Endodermal cell (in vitro differentiated cells): ENCODE measurements at regions not wholly inside any gene's neighbourhood (a gene's known extent, or its start where the extent isn't known, plus 50 kb on each side); places are given as distances from the start of the nearest gene placed in this dataset.

Experiments used
- DNase-seq: peaks from one replicate; pipeline ENCODE4 v3.0.0-alpha.2; 2017
- H3K27ac ChIP-seq: 2 replicates; pipeline ENCODE4 v1.5.1; 2013; ENCODE audit warnings: mild to moderate bottlenecking, low read depth, low read length, moderate library complexity
- H3K27me3 ChIP-seq: 2 replicates; pipeline ENCODE4 v1.6.1; 2013; ENCODE audit warnings: mild to moderate bottlenecking, low read length, moderate library complexity; ENCODE audit not compliant: insufficient read depth, control insufficient read depth, poor library complexity, severe bottlenecking
- H3K36me3 ChIP-seq: 2 replicates; pipeline ENCODE4 v1.7.0; 2013; ENCODE audit warnings: mild to moderate bottlenecking, low read length, moderate library complexity; ENCODE audit not compliant: control insufficient read depth, insufficient read depth
- H3K4me1 ChIP-seq: one replicate; pipeline ENCODE4 v1.7.0; 2013; ENCODE audit warnings: low read length; ENCODE audit not compliant: control insufficient read depth, insufficient read depth
- H3K4me3 ChIP-seq: 2 replicates; pipeline ENCODE4 v1.5.1; 2013; ENCODE audit warnings: mild to moderate bottlenecking, low read length, moderate library complexity
- H3K9ac ChIP-seq: 2 replicates; pipeline ENCODE4 v1.6.1; 2013; ENCODE audit warnings: mild to moderate bottlenecking, low read length, moderate library complexity; ENCODE audit not compliant: poor library complexity, severe bottlenecking; ENCODE audit errors: extremely low read depth
- H3K9me3 ChIP-seq: 2 replicates; pipeline ENCODE4 v1.6.1; 2013; ENCODE audit warnings: mild to moderate bottlenecking, low read length, moderate library complexity; ENCODE audit not compliant: control insufficient read depth
- H3K27ac Mint-ChIP-seq: 2 replicates; pipeline ENCODE4 v1.8.0; 2020; ENCODE audit warnings: mixed read lengths
- H3K27me3 Mint-ChIP-seq: 2 replicates; pipeline ENCODE4 v1.8.0; 2021; ENCODE audit warnings: mild to moderate bottlenecking, mixed read lengths; ENCODE audit not compliant: insufficient read depth
- H3K36me3 Mint-ChIP-seq: 2 replicates; pipeline ENCODE4 v1.8.0; 2020; ENCODE audit warnings: low read depth, mixed read lengths
- H3K4me1 Mint-ChIP-seq: 2 replicates; pipeline ENCODE4 v1.8.0; 2020; ENCODE audit warnings: mixed read lengths
- H3K4me3 Mint-ChIP-seq: 2 replicates; pipeline ENCODE4 v1.8.0; 2020; ENCODE audit warnings: mild to moderate bottlenecking, moderate library complexity, mixed read lengths
- H3K9me3 Mint-ChIP-seq: 2 replicates; pipeline ENCODE4 v1.8.0; 2020; ENCODE audit warnings: mild to moderate bottlenecking, mixed read lengths
- WGBS, 2 experiments: methylation state at CpG; one replicate each; pipeline versions ENCODE4 v1.1.5 to v1.1.7; 2013; ENCODE audit warnings: missing lambda C conversion rate in 2 of 2, mixed read lengths in 1 of 2; ENCODE audit not compliant: insufficient coverage in 1 of 2, insufficient read length in 1 of 2; 5-methylcytosine and 5-hydroxymethylcytosine counted together
- TF ChIP-seq, protein P1 (sequence below): fragments of 200-600 bp; sonication (generic); conservative IDR thresholded peaks from 2 replicates; pipeline ENCODE4 v1.5.0; 2021; ENCODE audit warnings: antibody characterized with exemption, mild to moderate bottlenecking

DNA sequence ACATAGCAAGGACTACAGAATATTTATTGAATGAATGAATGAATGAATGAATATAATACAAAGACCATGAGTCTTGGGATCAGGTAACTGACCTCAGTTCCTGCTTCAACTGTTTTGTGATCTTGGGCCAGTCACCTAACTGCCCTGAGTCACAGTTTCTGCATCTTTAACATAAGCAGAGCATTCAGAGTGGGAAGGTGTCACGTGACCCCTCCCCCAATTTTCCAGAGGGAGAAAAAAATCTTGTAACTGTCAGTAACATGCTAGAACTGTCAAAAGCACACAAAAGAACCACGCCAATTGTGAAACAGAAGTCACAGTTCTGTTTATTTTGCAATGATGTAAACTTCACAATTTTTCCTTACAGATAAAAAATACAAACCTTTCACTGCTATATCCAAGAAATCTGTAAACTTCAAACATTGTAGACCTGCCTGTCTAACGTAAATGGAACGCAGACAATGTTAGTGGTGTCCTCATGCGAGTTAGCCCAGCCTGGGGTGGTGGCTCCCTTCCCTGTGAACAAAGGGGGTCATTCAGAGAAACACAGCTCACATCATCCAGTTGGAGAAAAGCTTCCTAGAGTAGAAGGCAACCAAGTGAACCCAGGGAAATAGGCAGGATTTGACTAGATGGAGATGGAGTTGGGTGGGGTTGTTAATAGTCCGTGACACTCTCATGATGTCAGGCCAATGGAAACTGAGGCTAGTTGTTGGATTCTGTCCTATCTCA, 211.8 kb upstream of the ZC3H12A start:
- 86 to 88% methylated on average over 5 to 6 of the region's 6 CpGs for WGBS, 2 experiments
- peaks cover 12% of the 10 kb centered on the region for H3K4me1 Mint-ChIP-seq
- H3K27ac ChIP-seq = no peak overlapping the region
- H3K27me3 Mint-ChIP-seq = peaks cover 1% of the 10 kb centered on the region
- no peaks in the 10 kb centered on the region for H3K9me3 ChIP-seq
- no peaks in the 10 kb centered on the region for H3K27me3 ChIP-seq
- H3K4me3 Mint-ChIP-seq = no peak overlapping the region
- TF ChIP-seq, protein P1, sequence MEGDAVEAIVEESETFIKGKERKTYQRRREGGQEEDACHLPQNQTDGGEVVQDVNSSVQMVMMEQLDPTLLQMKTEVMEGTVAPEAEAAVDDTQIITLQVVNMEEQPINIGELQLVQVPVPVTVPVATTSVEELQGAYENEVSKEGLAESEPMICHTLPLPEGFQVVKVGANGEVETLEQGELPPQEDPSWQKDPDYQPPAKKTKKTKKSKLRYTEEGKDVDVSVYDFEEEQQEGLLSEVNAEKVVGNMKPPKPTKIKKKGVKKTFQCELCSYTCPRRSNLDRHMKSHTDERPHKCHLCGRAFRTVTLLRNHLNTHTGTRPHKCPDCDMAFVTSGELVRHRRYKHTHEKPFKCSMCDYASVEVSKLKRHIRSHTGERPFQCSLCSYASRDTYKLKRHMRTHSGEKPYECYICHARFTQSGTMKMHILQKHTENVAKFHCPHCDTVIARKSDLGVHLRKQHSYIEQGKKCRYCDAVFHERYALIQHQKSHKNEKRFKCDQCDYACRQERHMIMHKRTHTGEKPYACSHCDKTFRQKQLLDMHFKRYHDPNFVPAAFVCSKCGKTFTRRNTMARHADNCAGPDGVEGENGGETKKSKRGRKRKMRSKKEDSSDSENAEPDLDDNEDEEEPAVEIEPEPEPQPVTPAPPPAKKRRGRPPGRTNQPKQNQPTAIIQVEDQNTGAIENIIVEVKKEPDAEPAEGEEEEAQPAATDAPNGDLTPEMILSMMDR = no peak
- H3K4me1 ChIP-seq = no peaks in the 10 kb centered on the region
- no peaks in the 10 kb centered on the region for H3K36me3 ChIP-seq
- no peaks in the 10 kb centered on the region for H3K9me3 Mint-ChIP-seq
- H3K27ac Mint-ChIP-seq = no peak overlapping the region
- DNase-seq = no peak
- H3K4me3 ChIP-seq = no peak overlapping the region
- no peak overlapping the region for H3K9ac ChIP-seq
- no peaks in the 10 kb centered on the region for H3K36me3 Mint-ChIP-seq

DNA sequence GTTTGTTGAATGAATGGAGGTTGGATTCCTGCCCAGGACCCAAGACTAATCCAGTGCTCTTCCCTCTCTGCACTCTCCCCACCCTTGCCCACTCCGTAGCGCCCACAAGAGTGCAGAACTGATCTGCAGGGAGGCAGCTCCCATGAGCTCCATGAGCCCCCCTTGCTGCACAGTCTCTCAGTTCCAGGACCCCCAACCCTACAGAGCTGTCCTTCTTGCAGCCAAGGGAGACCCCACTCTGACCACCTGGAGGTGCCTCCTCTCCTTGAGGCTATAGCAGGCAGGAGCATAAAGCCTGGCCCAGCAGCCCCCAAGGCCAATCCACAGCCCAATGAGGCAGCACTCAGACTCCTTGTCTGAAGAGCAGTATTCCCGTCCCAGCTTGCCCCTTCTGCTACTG, 209.2 kb upstream of the ZC3H12A start:
- no peaks in the 10 kb centered on the region for H3K27me3 ChIP-seq
- no peaks in the 10 kb centered on the region for H3K36me3 Mint-ChIP-seq
- TF ChIP-seq, protein P1 = no peak
- no peak overlapping the region for H3K27ac Mint-ChIP-seq
- no peak overlapping the region for H3K27ac ChIP-seq
- no peaks in the 10 kb centered on the region for H3K9me3 Mint-ChIP-seq
- no peak overlapping the region for H3K4me3 Mint-ChIP-seq
- peaks cover 7% of the 10 kb centered on the region for H3K4me1 Mint-ChIP-seq
- DNase-seq = no peak
- H3K27me3 Mint-ChIP-seq = no peaks in the 10 kb centered on the region
- no peaks in the 10 kb centered on the region for H3K9me3 ChIP-seq
- no peak overlapping the region for H3K9ac ChIP-seq
- no peaks in the 10 kb centered on the region for H3K36me3 ChIP-seq
- H3K4me1 ChIP-seq = no peaks in the 10 kb centered on the region
- no peak overlapping the region for H3K4me3 ChIP-seq
- 91% methylated on average over 3 of the region's 3 CpGs; no CpG with 5 or more reads in 1 of the 2 experiments for WGBS, 2 experiments

DNA sequence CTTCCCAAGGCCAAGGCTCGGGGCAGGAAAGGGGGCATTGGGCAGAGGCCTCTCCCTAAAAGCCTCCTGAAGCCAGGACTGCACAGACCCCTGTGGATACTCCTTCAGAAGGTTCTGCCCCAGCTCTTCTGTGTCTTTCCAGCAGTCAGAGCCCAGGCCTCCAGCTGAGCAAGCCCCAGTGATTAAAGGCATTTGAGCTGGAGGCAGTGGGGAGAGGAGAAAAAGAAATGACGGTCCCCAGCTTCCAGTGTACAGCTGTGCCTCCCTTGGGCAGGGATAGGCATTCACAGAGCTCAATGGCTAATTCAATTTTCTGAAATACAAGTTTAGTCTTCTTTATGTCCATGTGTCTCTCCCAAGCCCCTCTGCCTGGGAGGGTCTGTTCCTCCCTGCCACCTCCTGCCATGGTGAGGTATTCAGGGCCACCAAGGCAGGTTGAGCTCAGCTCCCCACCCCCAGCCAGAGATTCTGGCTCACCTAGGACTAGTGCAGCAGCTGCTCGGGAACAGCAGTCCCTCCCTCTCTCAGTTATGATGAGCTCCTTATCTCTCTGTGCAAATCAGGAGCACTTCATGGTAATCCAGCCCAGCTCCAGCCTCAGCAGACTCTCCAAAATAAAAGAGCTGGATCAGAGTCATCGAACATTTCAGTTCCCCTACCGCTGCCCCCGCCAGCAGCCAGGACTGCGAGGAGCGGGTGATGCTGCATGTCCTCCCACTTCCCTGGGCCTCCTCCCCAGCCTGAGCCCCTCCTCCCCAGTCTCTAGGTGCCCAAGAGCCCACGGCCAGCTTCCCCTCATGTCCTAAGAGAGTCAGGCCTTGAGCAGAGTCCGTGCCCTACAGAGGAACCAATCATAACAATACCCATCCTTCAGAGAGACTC, 208.4 kb upstream of the ZC3H12A start:
- H3K27ac ChIP-seq = no peak overlapping the region
- DNase-seq = no peak
- H3K27me3 Mint-ChIP-seq = no peaks in the 10 kb centered on the region
- no peaks in the 10 kb centered on the region for H3K36me3 ChIP-seq
- 69 to 72% methylated on average over 7 to 10 of the region's 10 CpGs for WGBS, 2 experiments
- H3K4me3 ChIP-seq = no peak overlapping the region
- H3K27me3 ChIP-seq = no peaks in the 10 kb centered on the region
- H3K9me3 Mint-ChIP-seq = no peaks in the 10 kb centered on the region
- H3K4me3 Mint-ChIP-seq = no peak overlapping the region
- no peak overlapping the region for H3K9ac ChIP-seq
- H3K4me1 Mint-ChIP-seq = peaks cover 7% of the 10 kb centered on the region
- TF ChIP-seq, protein P1 = no peak
- H3K36me3 Mint-ChIP-seq = no peaks in the 10 kb centered on the region
- H3K4me1 ChIP-seq = no peaks in the 10 kb centered on the region
- no peak overlapping the region for H3K27ac Mint-ChIP-seq
- H3K9me3 ChIP-seq = no peaks in the 10 kb centered on the region
